Dedifferentiated amniotic fluid mesenchymal stem cell (primary cell): ENCODE measurements at regions not wholly inside any gene's neighbourhood (a gene's known extent, or its start where the extent isn't known, plus 50 kb on each side); places are given as distances from the start of the nearest gene placed in this dataset.

Source experiments
- DNase-seq: peaks from one replicate; pipeline ENCODE4 v3.0.0-alpha.2; 2016; ENCODE audit errors: extremely low spot score

GRCh38 chr14:71466251-71466650 is 466.0 kb upstream of the RGS6 start:
- DNase-seq: no peak

- no peak for DNase-seq
Observed at GRCh38 chr14:71466946-71467345, 465.3 kb upstream of the RGS6 start.

GRCh38 chr14:71467361-71467811 is 464.8 kb upstream of the RGS6 start:
- peak; percentile 61 for DNase-seq

- no peak for DNase-seq
Observed at GRCh38 chr14:71468701-71469100, 463.5 kb upstream of the RGS6 start.

- no peak for DNase-seq
Observed at GRCh38 chr14:71469643-71470335, 462.4 kb upstream of the RGS6 start.

- no peak for DNase-seq
Observed at GRCh38 chr14:71471634-71472355, 460.4 kb upstream of the RGS6 start.

GRCh38 chr14:71472356-71473340 is 459.6 kb upstream of the RGS6 start:
- DNase-seq: no peak

- no peak for DNase-seq
Observed at GRCh38 chr14:71473843-71474242, 458.4 kb upstream of the RGS6 start.

- no peak for DNase-seq
Observed at GRCh38 chr14:71474301-71475265, 457.6 kb upstream of the RGS6 start.

- DNase-seq: no peak
Observed at GRCh38 chr14:71475916-71476315, 456.3 kb upstream of the RGS6 start.

- DNase-seq: no peak
Observed at GRCh38 chr14:71478542-71478941, 453.7 kb upstream of the RGS6 start.

GRCh38 chr14:71481021-71481654 is 451.1 kb upstream of the RGS6 start:
- no peak for DNase-seq

GRCh38 chr14:71482671-71483070 is 449.6 kb upstream of the RGS6 start:
- DNase-seq: no peak

- DNase-seq: no peak
Observed at GRCh38 chr14:71483154-71483553, 449.1 kb upstream of the RGS6 start.

GRCh38 chr14:71485833-71486232 is 446.4 kb upstream of the RGS6 start:
- no peak for DNase-seq

- no peak for DNase-seq
Observed at GRCh38 chr14:71486279-71486678, 445.9 kb upstream of the RGS6 start.

GRCh38 chr14:71487449-71487848 is 444.8 kb upstream of the RGS6 start:
- DNase-seq: no peak

- DNase-seq: no peak
Observed at GRCh38 chr14:71487941-71488340, 444.3 kb upstream of the RGS6 start.

GRCh38 chr14:71488703-71489191 is 443.5 kb upstream of the RGS6 start:
- peak; percentile 75 for DNase-seq

- DNase-seq: no peak
Observed at GRCh38 chr14:71489742-71490141, 442.5 kb upstream of the RGS6 start.
